Tibial nerve (tissue), 4 donors: ENCODE measurements at regions not wholly inside any gene's neighbourhood (a gene's known extent, or its start where the extent isn't known, plus 50 kb on each side); places are given as distances from the start of the nearest gene placed in this dataset.
A peak's percentile ranks its signal among the peaks of the same experiment; 100 is the strongest.

Source experiments
- DNase-seq, 2 donors: peaks; one replicate each; pipeline ENCODE4 v3.0.0-alpha.2; 2019; ENCODE audit warnings: low spot score in 2 of 2
- H3K27ac ChIP-seq, 4 donors: fragments of 200-600 bp; sonication (generic) in 3 of 4; one replicate each; pipeline ENCODE4 v1.5.1; 2017 to 2019; ENCODE audit warnings: mild to moderate bottlenecking in 1 of 4
- H3K27me3 ChIP-seq, 2 donors: fragments of 200-600 bp; sonication (generic) in 1 of 2; one replicate each; pipeline versions ENCODE4 v1.5.1 to v1.6.0; 2017 to 2019
- H3K36me3 ChIP-seq, 3 donors: fragments of 200-600 bp; sonication (generic); one replicate each; pipeline ENCODE4 v1.5.1; 2018 to 2019
- H3K4me1 ChIP-seq, 4 donors: fragments of 200-600 bp; sonication (generic) in 3 of 4; one replicate each; pipeline ENCODE4 v1.5.1; 2017 to 2019
- H3K4me3 ChIP-seq, 4 donors: fragments of 200-600 bp; sonication (generic) in 3 of 4; one replicate each; pipeline ENCODE4 v1.5.1; 2017 to 2019; ENCODE audit warnings: mild to moderate bottlenecking in 1 of 4, moderate library complexity in 1 of 4
- H3K9me3 ChIP-seq, 4 donors: fragments of 200-600 bp; sonication (generic) in 3 of 4; one replicate each; pipeline ENCODE4 v1.5.1; 2017 to 2019
- EP300 ChIP-seq, 2 donors: sonication (generic); formaldehyde crosslinking; IDR thresholded peaks; one replicate each; pipeline ENCODE4 v1.6.1; 2017; ENCODE audit warnings: antibody characterized with exemption in 2 of 2, mild to moderate bottlenecking in 1 of 2
- POLR2A ChIP-seq, 2 donors: fragments of 450-650 bp; IDR thresholded peaks; one replicate each; pipeline ENCODE4 v1.6.1; 2017; ENCODE audit warnings: antibody characterized with exemption in 2 of 2, mild to moderate bottlenecking in 2 of 2, moderate library complexity in 2 of 2
- WGBS, 2 donors: methylation state at CpG; one replicate each; pipeline ENCODE4 v1.1.5; 2018; 5-methylcytosine and 5-hydroxymethylcytosine counted together
- TF ChIP-seq, protein P1 (sequence below), 5 experiments: fragments of 200-600 bp in 3 of 5; fragments of 450-650 bp in 2 of 5; sonication (generic) in 3 of 5; IDR thresholded peaks; one replicate each; pipeline ENCODE4 v1.5.1; 2016 to 2019; ENCODE audit warnings: antibody characterized with exemption in 5 of 5, mild to moderate bottlenecking in 3 of 5, moderate library complexity in 2 of 5

DNA sequence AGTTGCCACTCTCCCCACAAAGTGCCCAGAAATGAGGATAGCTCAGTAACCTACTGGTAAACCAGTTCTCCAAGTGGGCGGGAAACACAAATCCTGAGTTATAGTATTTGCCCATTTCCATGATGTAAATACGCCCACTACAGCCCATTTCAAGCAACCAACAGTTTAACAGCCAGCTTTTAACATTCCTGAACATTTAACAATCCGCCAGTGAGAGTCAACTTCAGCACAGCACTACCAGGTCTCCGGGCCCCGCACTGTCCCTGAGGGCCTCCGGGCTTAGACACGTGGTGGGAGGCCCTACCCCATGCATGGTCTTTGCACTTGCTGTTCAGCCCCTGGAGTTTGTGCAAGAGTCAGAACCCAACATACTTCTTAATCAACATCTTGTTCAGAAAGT lies 132.0 kb upstream of the CTTNBP2NL start:
- H3K4me1 ChIP-seq = peaks cover 0 to 48% (median 16%) of the 10 kb centered on the region in 4 donors
- WGBS, 2 donors = 67 to 78% methylated on average over 7 of the region's 7 CpGs
- no peaks in the 10 kb centered on the region for H3K9me3 ChIP-seq
- H3K4me3 ChIP-seq = no peak overlapping the region
- peak overlapping the region in 2 of 4 donors; percentile 70 to 76 for H3K27ac ChIP-seq
- H3K27me3 ChIP-seq = no peaks in the 10 kb centered on the region
- TF ChIP-seq EP300 (IDR thresholded peaks at IDR 0.05) (no peak), POLR2A (IDR thresholded peaks at IDR 0.05) (no peak)
- TF ChIP-seq, protein P1, sequence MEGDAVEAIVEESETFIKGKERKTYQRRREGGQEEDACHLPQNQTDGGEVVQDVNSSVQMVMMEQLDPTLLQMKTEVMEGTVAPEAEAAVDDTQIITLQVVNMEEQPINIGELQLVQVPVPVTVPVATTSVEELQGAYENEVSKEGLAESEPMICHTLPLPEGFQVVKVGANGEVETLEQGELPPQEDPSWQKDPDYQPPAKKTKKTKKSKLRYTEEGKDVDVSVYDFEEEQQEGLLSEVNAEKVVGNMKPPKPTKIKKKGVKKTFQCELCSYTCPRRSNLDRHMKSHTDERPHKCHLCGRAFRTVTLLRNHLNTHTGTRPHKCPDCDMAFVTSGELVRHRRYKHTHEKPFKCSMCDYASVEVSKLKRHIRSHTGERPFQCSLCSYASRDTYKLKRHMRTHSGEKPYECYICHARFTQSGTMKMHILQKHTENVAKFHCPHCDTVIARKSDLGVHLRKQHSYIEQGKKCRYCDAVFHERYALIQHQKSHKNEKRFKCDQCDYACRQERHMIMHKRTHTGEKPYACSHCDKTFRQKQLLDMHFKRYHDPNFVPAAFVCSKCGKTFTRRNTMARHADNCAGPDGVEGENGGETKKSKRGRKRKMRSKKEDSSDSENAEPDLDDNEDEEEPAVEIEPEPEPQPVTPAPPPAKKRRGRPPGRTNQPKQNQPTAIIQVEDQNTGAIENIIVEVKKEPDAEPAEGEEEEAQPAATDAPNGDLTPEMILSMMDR (IDR thresholded peaks at IDR 0.05) = no peak
- H3K36me3 ChIP-seq = no peaks in the 10 kb centered on the region
- DNase-seq = no peak

DNA sequence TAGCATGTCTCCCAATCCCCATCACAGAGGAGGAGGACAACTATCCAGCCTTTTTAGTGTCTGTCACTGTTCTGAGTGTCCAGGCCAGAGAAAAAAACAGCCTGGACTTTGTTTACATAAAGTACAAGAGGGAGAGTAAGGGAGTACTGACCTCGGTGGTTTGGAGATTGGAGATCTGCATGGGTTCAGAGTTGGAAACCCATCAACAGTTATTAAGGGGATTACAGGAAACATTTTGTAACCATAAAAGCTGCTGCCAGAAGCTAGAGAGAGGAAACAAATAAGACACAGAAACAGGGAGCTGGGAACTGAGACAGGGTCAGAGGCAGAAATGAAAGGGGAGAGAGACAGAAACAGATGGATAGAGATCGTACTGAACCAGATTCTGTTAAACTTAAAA lies 131.5 kb upstream of the CTTNBP2NL start:
- Histone ChIP-seq H3K27me3 (no peaks in the 10 kb centered on the region), H3K27ac (peak overlapping the region in 2 of 4 donors; percentile 70 to 76), H3K36me3 (no peaks in the 10 kb centered on the region), H3K4me1 (peaks cover 0 to 48% (median 16%) of the 10 kb centered on the region in 4 donors), H3K4me3 (no peak overlapping the region), H3K9me3 (no peaks in the 10 kb centered on the region)
- DNase-seq = peak in 1 of 2 donors; percentile 22
- 11 to 23% methylated on average over 2 of the region's 2 CpGs for whole genome bisulfite sequencing, 2 donors
- TF ChIP-seq EP300 (IDR thresholded peaks at IDR 0.05) = peak in 1 of 2 donors; percentile 62
- TF ChIP-seq, protein P1 (IDR thresholded peaks at IDR 0.05) = no peak

DNA sequence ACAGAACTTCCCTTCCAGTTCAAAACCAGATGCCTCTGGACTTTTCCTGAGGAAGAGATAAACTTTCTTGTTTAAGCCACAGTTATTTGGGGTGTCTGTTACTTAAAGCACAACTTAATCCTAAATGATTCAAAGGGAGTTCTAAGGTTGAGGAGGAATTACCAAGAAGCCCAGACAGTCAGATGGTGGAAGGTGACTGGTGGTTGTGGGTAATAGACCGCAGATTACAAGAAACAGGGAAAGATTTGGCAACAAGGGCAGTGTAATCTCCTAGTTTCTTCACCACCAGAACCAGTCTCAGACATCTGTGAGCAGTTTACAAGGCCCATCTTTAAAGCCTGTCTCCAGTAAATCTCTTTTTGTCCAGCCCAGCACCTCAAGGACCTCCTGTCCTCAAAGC lies 130.1 kb upstream of the CTTNBP2NL start:
- H3K36me3 ChIP-seq = no peaks in the 10 kb centered on the region
- TF ChIP-seq POLR2A (IDR thresholded peaks at IDR 0.05) = no peak
- TF ChIP-seq EP300 (IDR thresholded peaks at IDR 0.05) = no peak
- TF ChIP-seq, protein P1 (IDR thresholded peaks at IDR 0.05) = no peak
- DNase-seq = no peak
- H3K4me3 ChIP-seq = no peak overlapping the region
- H3K27ac ChIP-seq = peak overlapping the region in 2 of 4 donors; percentile 70 to 76
- WGBS, 2 donors = 88 to 95% methylated on average over 1 of the region's 1 CpG
- H3K27me3 ChIP-seq = no peaks in the 10 kb centered on the region
- H3K9me3 ChIP-seq = no peaks in the 10 kb centered on the region
- H3K4me1 ChIP-seq = peaks cover 0 to 48% (median 16%) of the 10 kb centered on the region in 4 donors

DNA sequence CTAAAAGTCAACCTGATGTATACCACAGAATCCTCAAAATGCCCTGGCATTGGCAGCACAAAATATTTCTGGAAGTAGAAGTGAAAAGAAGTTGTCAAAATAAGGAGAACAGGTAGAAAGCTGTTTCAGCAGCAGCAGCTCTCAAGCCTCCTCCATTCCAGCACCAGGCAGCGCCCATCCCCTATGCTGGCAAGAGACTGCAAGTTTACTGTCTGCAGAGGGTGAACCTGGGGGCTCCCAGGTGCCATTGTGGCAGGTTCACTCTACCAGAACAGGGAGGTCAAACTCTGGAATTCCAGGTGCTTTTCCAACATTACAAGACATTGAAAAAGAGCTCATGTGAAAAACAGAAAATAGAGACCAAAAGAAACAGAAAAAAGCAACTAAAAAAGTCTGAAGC lies 128.8 kb upstream of the CTTNBP2NL start:
- TF ChIP-seq POLR2A (IDR thresholded peaks at IDR 0.05) (no peak), EP300 (IDR thresholded peaks at IDR 0.05) (no peak)
- TF ChIP-seq, protein P1 (IDR thresholded peaks at IDR 0.05) = no peak
- H3K4me1 ChIP-seq = peaks cover 0 to 50% (median 16%) of the 10 kb centered on the region in 4 donors
- WGBS, 2 donors = 90 to 91% methylated on average over 1 of the region's 1 CpG

DNA sequence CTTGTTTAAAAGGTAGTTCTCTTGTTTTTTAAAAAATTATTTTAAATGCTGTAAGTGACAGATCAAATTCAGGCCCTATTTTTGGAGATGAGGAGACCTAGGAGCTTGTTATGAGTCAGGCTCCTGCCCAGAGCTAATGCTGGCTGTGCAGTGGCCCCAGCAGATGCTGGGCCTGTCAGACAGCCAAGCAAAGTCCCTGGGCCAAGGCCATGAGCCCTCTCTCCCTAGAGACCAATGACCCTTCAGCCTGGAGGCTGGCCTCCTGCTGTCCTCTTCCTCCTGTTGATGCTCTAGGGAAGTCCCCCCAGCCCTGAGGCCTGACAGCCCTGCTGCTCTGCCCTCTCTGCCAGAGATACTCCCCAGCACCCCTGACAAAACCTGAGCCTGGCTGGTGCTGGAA lies 128.1 kb upstream of the CTTNBP2NL start:
- peak in 1 of 2 donors; percentile 18 for TF ChIP-seq EP300 (IDR thresholded peaks at IDR 0.05)
- no peak for TF ChIP-seq POLR2A (IDR thresholded peaks at IDR 0.05)
- H3K36me3 ChIP-seq = no peaks in the 10 kb centered on the region
- DNase-seq = no peak
- no peaks in the 10 kb centered on the region for H3K9me3 ChIP-seq
- peaks cover 0 to 54% (median 16%) of the 10 kb centered on the region in 4 donors for H3K4me1 ChIP-seq
- H3K4me3 ChIP-seq = no peak overlapping the region
- H3K27ac ChIP-seq = peak overlapping the region in 1 of 4 donors; percentile 41
- no peaks in the 10 kb centered on the region for H3K27me3 ChIP-seq

More for the DNA sequence above, 128.8 kb upstream of the CTTNBP2NL start:
- Histone ChIP-seq H3K27ac (peak overlapping the region in 1 of 4 donors; percentile 41), H3K36me3 (no peaks in the 10 kb centered on the region), H3K27me3 (no peaks in the 10 kb centered on the region), H3K9me3 (no peaks in the 10 kb centered on the region), H3K4me3 (no peak overlapping the region)
- DNase-seq = no peak

DNA sequence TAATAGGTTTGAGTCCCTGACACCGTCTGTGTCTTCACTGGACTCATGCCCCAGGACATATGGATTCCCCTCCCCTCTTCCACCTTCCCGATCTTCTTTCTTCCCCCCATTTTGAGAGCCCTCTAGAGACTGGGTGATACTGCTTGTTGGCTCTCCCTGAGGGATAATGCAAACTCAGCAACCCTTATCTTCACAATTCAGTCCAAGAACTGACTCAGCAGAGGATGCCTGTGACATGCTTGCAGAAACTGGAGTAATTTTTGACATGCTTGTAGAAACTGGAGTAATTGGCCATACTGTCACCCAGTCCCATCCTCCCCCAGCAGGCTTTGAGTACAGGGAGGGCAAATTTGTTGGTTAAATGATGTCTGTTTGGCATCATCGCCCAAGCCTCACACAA lies 127.6 kb upstream of the CTTNBP2NL start:
- TF ChIP-seq POLR2A (IDR thresholded peaks at IDR 0.05) = no peak
- TF ChIP-seq, protein P1 (IDR thresholded peaks at IDR 0.05) = no peak
- TF ChIP-seq EP300 (IDR thresholded peaks at IDR 0.05) = no peak
- Histone ChIP-seq H3K27me3 (no peaks in the 10 kb centered on the region), H3K36me3 (no peaks in the 10 kb centered on the region), H3K4me1 (peaks cover 0 to 49% (median 16%) of the 10 kb centered on the region in 4 donors), H3K4me3 (no peak overlapping the region), H3K9me3 (no peaks in the 10 kb centered on the region), H3K27ac (peak overlapping the region in 1 of 4 donors; percentile 41)
- WGBS, 2 donors = 67 to 76% methylated on average over 3 of the region's 3 CpGs
- DNase-seq = no peak
